T-cell (primary cell): ENCODE measurements at regions not wholly inside any gene's neighbourhood (a gene's known extent, or its start where the extent isn't known, plus 50 kb on each side); places are given as distances from the start of the nearest gene placed in this dataset.

Source experiments
- ATAC-seq, 4 experiments: fragments of 200-7000 bp in 3 of 4; fragments of 150-1000 bp in 1 of 4; cut with Tn5 transposase; replicated peaks in 1 of 4; 1 replicate in 3 of 4; 2 replicates in 1 of 4; pipeline ENCODE4 v1.10.0; 2021; ENCODE audit warnings: moderate library complexity in 3 of 4, mild to moderate bottlenecking in 2 of 4, moderate number of reproducible peaks in 1 of 4
- CTCF ChIA-PET, 2 donors: fragments of 300-600 bp; sonication (Branson Sonifier 250); formaldehyde crosslinking; loops; one replicate each; lab custom pipeline; 2022; ENCODE audit warnings: antibody characterized with exemption in 2 of 2; lab: Charles Lee
- POLR2A ChIA-PET, 2 donors: fragments of 300-600 bp; sonication (Branson Sonifier 250); formaldehyde crosslinking; loops; one replicate each; lab custom pipeline; 2022; ENCODE audit warnings: antibody characterized with exemption in 2 of 2; lab: Charles Lee
- DNase-seq, 35 experiments: peaks; one replicate each; pipeline versions ENCODE4 v3.0.0 to v3.0.0-alpha.2; 2013 to 2023
- H3K27ac ChIP-seq: one replicate; pipeline ENCODE4 v1.5.1; 2013; ENCODE audit warnings: low read length
- H3K27me3 ChIP-seq, 2 experiments: replicated peaks in 1 of 2; 1 replicate in 1 of 2; 2 replicates in 1 of 2; pipeline versions ENCODE4 v1.6.1 to v1.7.0; 2013; ENCODE audit warnings: low read length in 1 of 2, mixed read lengths in 1 of 2; ENCODE audit not compliant: control insufficient read depth in 2 of 2, insufficient read depth in 2 of 2; ENCODE audit errors: extremely low read depth in 1 of 2
- H3K36me3 ChIP-seq, 2 donors: 1 replicate in 1 of 2; 2 replicates in 1 of 2; pipeline versions ENCODE4 v1.6.1 to v1.7.0; 2013; ENCODE audit warnings: low read length in 1 of 2; ENCODE audit not compliant: control insufficient read depth in 2 of 2, insufficient read depth in 1 of 2; ENCODE audit errors: extremely low read depth in 1 of 2
- H3K4me1 ChIP-seq, 2 experiments: 1 replicate in 1 of 2; 2 replicates in 1 of 2; pipeline versions ENCODE4 v1.6.1 to v1.7.0; 2013; ENCODE audit warnings: low read length in 2 of 2, mixed read lengths in 1 of 2; ENCODE audit not compliant: insufficient read depth in 2 of 2, control insufficient read depth in 1 of 2; ENCODE audit errors: extremely low read depth in 1 of 2
- H3K4me3 ChIP-seq, 2 donors: 1 replicate in 1 of 2; 2 replicates in 1 of 2; pipeline versions ENCODE4 v1.5.1 to v1.7.0; 2013; ENCODE audit warnings: mild to moderate bottlenecking in 2 of 2, low read length in 1 of 2, moderate library complexity in 1 of 2; ENCODE audit not compliant: control insufficient read depth in 1 of 2; ENCODE audit errors: extremely low read depth in 1 of 2
- H3K9me3 ChIP-seq: 2 replicates; pipeline ENCODE4 v1.7.0; 2013
- H3K27ac Mint-ChIP-seq, 2 donors: one replicate each; pipeline ENCODE4 v1.8.0; 2020 to 2021; ENCODE audit warnings: mild to moderate bottlenecking in 2 of 2, mixed read lengths in 2 of 2
- H3K27me3 Mint-ChIP-seq, 2 donors: one replicate each; pipeline ENCODE4 v1.8.0; 2021 to 2022; ENCODE audit warnings: mixed read lengths in 2 of 2
- H3K36me3 Mint-ChIP-seq: one replicate; pipeline ENCODE4 v1.8.0; 2021; ENCODE audit warnings: mixed read lengths
- H3K4me1 Mint-ChIP-seq, 3 donors: one replicate each; pipeline ENCODE4 v1.8.0; 2020 to 2022; ENCODE audit warnings: mixed read lengths in 3 of 3, mild to moderate bottlenecking in 1 of 3
- H3K4me3 Mint-ChIP-seq, 3 donors: one replicate each; pipeline ENCODE4 v1.8.0; 2020 to 2022; ENCODE audit warnings: mild to moderate bottlenecking in 3 of 3, mixed read lengths in 3 of 3, moderate library complexity in 3 of 3
- H3K9me3 Mint-ChIP-seq, 3 donors: one replicate each; pipeline ENCODE4 v1.8.0; 2020 to 2022; ENCODE audit warnings: mixed read lengths in 3 of 3
- WGBS: methylation state at CpG from one replicate; pipeline ENCODE4 v1.1.5; 2013; ENCODE audit warnings: missing lambda C conversion rate; ENCODE audit not compliant: insufficient coverage; 5-methylcytosine and 5-hydroxymethylcytosine counted together

- H3K27me3 ChIP-seq: no peaks in the 10 kb centered on the region
- Mint-ChIP-seq H3K27ac (no peak overlapping the region), H3K4me1 (no peaks in the 10 kb centered on the region), H3K9me3 (peaks cover 0 to 9% (median 0%) of the 10 kb centered on the region in 3 donors), H3K4me3 (no peak overlapping the region), H3K36me3 (no peaks in the 10 kb centered on the region), H3K27me3 (no peaks in the 10 kb centered on the region)
- H3K9me3 ChIP-seq: no peaks in the 10 kb centered on the region
- POLR2A ChIA-PET: no interaction called here
- no peaks in the 10 kb centered on the region for H3K4me1 ChIP-seq
- no peak overlapping the region for H3K4me3 ChIP-seq
- 100% methylated on average over 1 of the region's 5 CpGs for WGBS
- CTCF ChIA-PET: interaction anchor here in 1 of 2 donors (0.7 kb wide), 1 partner anchor 121 kb away, joined by 3 read pairs; no protein-coding TSS in a partner anchor
- DNase-seq (no peak), ATAC-seq (no peak)
- H3K27ac ChIP-seq: no peak overlapping the region
- H3K36me3 ChIP-seq: no peaks in the 10 kb centered on the region
Measured at GRCh38 chrY:15749533-15750433, 1225.5 kb downstream of the NLGN4Y start.

- Mint-ChIP-seq H3K9me3 (peaks cover 0 to 9% (median 0%) of the 10 kb centered on the region in 3 donors), H3K4me3 (no peak overlapping the region), H3K4me1 (no peaks in the 10 kb centered on the region), H3K27me3 (no peaks in the 10 kb centered on the region), H3K27ac (no peak overlapping the region), H3K36me3 (no peaks in the 10 kb centered on the region)
- no CpG with 5 or more reads among the region's 2 CpGs for WGBS
- ATAC-seq (no peak), DNase-seq (no peak)
- no peaks in the 10 kb centered on the region for H3K9me3 ChIP-seq
- H3K4me3 ChIP-seq: no peak overlapping the region
- POLR2A ChIA-PET: no interaction called here
- H3K27me3 ChIP-seq: no peaks in the 10 kb centered on the region
- CTCF ChIA-PET: no interaction called here
- H3K36me3 ChIP-seq: no peaks in the 10 kb centered on the region
- H3K4me1 ChIP-seq: no peaks in the 10 kb centered on the region
- H3K27ac ChIP-seq: no peak overlapping the region
Measured at GRCh38 chrY:15751001-15751400, 1226.7 kb downstream of the NLGN4Y start.

DNA sequence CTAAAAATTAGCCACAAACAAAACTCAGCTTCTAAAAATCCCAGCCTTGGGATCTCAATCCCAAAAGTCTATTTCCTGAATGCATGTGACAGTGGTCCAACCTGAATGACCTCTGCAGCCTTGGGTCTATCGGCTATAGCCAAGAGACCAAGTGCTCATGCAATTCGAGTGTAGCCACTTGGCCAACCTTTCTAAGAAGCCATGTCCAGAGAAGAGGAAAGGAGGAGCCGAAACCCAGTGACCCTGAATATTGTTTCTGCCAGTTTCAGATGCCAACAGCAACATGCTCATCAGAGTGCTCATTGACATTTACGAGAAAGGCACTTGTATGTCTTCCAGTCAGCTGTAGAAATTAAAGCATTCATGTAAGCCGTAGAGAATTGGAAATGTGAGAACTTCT lies 1231.9 kb downstream of the NLGN4Y start:
- POLR2A ChIA-PET: no interaction called here

GRCh38 chrY:15773579-15773978 lies 1249.2 kb downstream of the NLGN4Y start:
- Histone ChIP-seq H3K27me3 (no peaks in the 10 kb centered on the region), H3K9me3 (no peaks in the 10 kb centered on the region), H3K27ac (no peak overlapping the region), H3K4me1 (no peaks in the 10 kb centered on the region), H3K36me3 (no peaks in the 10 kb centered on the region), H3K4me3 (no peak overlapping the region)
- Mint-ChIP-seq H3K9me3 (no peaks in the 10 kb centered on the region), H3K4me3 (no peak overlapping the region), H3K36me3 (no peaks in the 10 kb centered on the region), H3K27me3 (no peaks in the 10 kb centered on the region), H3K27ac (no peak overlapping the region), H3K4me1 (no peaks in the 10 kb centered on the region)
- CTCF ChIA-PET: no interaction called here
- ATAC-seq (no peak), DNase-seq (no peak)
- WGBS: no CpG with 5 or more reads among the region's 3 CpGs
- POLR2A ChIA-PET: no interaction called here

More for the DNA sequence above, 1231.9 kb downstream of the NLGN4Y start:
- Histone ChIP-seq H3K27me3 (no peaks in the 10 kb centered on the region), H3K4me1 (no peaks in the 10 kb centered on the region), H3K4me3 (no peak overlapping the region), H3K27ac (no peak overlapping the region), H3K9me3 (no peaks in the 10 kb centered on the region), H3K36me3 (no peaks in the 10 kb centered on the region)
- Mint-ChIP-seq H3K4me1 (no peaks in the 10 kb centered on the region), H3K36me3 (no peaks in the 10 kb centered on the region), H3K4me3 (no peak overlapping the region), H3K27ac (no peak overlapping the region), H3K9me3 (no peaks in the 10 kb centered on the region), H3K27me3 (no peaks in the 10 kb centered on the region)
- CTCF ChIA-PET: no interaction called here
- ATAC-seq: no peak
- WGBS: no CpG with 5 or more reads among the region's 5 CpGs
- no peak for DNase-seq

DNA sequence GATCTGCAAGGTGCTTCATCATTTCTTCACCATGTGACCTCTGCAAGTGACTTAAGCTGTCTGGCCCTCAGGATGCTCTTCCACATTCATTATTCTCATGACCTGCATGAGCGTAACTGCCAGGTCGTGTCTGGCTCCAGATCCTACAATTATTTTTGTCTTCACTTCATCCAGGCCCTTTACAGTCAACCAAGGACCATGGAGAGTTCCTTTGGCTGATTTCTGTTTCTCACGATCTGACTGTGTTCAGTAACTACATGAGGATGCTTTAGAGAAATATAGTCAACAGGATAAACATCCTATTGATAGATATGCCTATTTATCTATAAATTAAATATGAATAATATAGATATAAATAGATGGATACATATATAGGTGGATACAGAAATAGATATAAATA lies 1251.6 kb downstream of the NLGN4Y start:
- Mint-ChIP-seq H3K27me3 (no peaks in the 10 kb centered on the region), H3K27ac (no peak overlapping the region), H3K9me3 (no peaks in the 10 kb centered on the region), H3K4me3 (no peak overlapping the region), H3K4me1 (no peaks in the 10 kb centered on the region), H3K36me3 (no peaks in the 10 kb centered on the region)
- Histone ChIP-seq H3K27ac (no peak overlapping the region), H3K4me1 (no peaks in the 10 kb centered on the region), H3K9me3 (no peaks in the 10 kb centered on the region), H3K4me3 (no peak overlapping the region), H3K27me3 (no peaks in the 10 kb centered on the region), H3K36me3 (no peaks in the 10 kb centered on the region)
- WGBS: no CpG with 5 or more reads among the region's 3 CpGs
- CTCF ChIA-PET: no interaction called here
- POLR2A ChIA-PET: no interaction called here
- no peak for ATAC-seq
- DNase-seq: no peak

GRCh38 chrY:15779891-15780290 lies 1255.6 kb downstream of the NLGN4Y start:
- H3K36me3 ChIP-seq: no peaks in the 10 kb centered on the region
- Mint-ChIP-seq H3K27ac (no peak overlapping the region), H3K4me1 (no peaks in the 10 kb centered on the region), H3K27me3 (no peaks in the 10 kb centered on the region), H3K9me3 (no peaks in the 10 kb centered on the region), H3K36me3 (no peaks in the 10 kb centered on the region), H3K4me3 (no peak overlapping the region)
- H3K27ac ChIP-seq: no peak overlapping the region
- no peak overlapping the region for H3K4me3 ChIP-seq
- CTCF ChIA-PET: no interaction called here
- POLR2A ChIA-PET: no interaction called here
- H3K27me3 ChIP-seq: no peaks in the 10 kb centered on the region
- ATAC-seq (no peak), DNase-seq (no peak)
- H3K9me3 ChIP-seq: no peaks in the 10 kb centered on the region
- no peaks in the 10 kb centered on the region for H3K4me1 ChIP-seq
